HG03354 (cell line): ENCODE measurements at regions not wholly inside any gene's neighbourhood (a gene's known extent, or its start where the extent isn't known, plus 50 kb on each side); places are given as distances from the start of the nearest gene placed in this dataset.
"Not testable (repeated sequence)": the region's sequence is repeated elsewhere in the genome, so short reads cannot be mapped to it uniquely, and the experiment has no call there.

Experiments used
- ATAC-seq: cut with Tn5 transposase; IDR thresholded peaks from one replicate; pipeline ENCODE4 v1.9.1; 2021; ENCODE audit warnings: mild to moderate bottlenecking; ENCODE audit not compliant: unreplicated experiment, poor library complexity, severe bottlenecking

- ATAC-seq = no peak
Observed at GRCh38 chrX:112380541-112381278, 298.1 kb upstream of the TRPC5 start.

DNA sequence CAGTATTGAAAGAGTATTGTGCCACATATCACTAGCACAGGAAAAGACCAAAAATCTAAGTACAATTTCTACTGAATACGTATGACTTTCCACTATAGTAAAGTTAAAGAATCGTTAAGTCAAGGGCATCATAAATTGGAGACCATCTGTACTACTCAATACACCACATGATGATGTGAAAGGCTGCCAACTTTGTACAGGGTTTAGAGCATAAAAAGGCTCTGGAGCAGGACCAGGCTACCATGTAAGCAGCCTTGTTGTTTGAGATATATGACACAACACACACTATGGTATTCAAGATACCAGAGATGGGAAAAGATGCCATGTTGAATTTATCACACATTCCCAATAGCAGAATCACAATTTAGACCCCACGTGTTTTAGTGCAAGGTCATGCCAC, 294.9 kb upstream of the TRPC5 start:
- no peak for ATAC-seq

DNA sequence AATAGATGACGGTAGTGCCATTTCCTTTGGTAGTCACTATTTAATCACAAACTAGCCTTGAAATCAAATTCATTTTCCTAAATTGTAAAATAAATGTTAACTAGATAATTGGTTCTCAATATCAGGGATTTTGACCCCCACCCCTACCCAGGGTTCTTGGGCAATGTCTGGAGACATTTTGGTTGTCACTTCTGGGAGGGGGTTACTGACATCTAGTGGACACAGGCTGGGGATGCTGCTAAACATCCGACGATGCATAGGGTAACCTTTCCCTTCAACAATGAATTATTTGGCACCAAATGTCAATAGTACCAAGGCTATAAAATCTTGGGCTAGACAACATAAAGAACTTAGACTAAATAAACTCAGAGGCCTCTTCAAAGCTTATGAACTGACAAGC, 285.8 kb upstream of the TRPC5 start:
- ATAC-seq = no peak

- ATAC-seq = no peak
Observed at GRCh38 chrX:112367065-112367464, 284.5 kb upstream of the TRPC5 start.

GRCh38 chrX:112359906-112360305, 277.3 kb upstream of the TRPC5 start:
- no peak for ATAC-seq

DNA sequence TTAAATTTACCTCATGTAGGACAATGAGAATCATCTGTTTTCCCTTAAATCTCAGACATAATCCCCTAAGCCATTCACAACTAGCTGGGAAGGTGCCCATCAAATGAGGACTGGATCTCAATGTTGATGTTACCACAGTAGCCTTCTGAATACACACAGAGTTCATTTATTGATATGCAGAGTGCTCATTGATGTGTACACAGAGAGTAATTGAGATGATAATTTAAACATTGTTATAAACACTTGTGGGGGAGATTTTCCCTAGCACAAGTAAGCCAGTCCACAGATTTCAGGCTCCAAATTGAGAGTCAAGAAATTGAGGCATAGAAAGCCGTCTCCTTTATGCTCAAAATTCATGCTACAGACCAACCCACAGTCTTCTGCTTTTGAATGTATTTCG, 273.4 kb upstream of the TRPC5 start:
- no peak for ATAC-seq

GRCh38 chrX:112341598-112341997, 259.0 kb upstream of the TRPC5 start:
- ATAC-seq = no peak

DNA sequence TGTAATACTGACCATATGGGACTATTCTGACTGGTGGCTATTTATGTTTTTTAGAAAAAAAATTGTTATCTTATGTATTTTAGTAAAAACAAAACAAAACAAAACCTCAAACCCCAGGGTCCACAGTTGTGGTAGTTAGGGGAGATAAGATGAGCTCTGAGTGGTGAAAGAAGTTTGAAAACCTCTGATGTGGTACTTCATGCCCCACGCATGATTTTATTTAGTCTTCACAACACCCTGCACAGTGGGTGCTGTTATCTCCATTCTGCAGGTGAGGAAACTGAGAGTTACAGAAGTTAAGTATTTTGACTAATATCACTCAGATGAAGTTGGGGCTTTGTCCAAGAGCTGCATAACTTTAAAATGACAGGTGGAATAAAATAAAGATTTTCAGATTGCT, 230.6 kb upstream of the TRPC5 start:
- ATAC-seq = no peak

GRCh38 chrX:112306027-112306426, 223.5 kb upstream of the TRPC5 start:
- no peak for ATAC-seq

GRCh38 chrX:112279940-112280339, 197.4 kb upstream of the TRPC5 start:
- no peak for ATAC-seq

- ATAC-seq = no peak
Observed at GRCh38 chrX:112270991-112271390, 188.4 kb upstream of the TRPC5 start.

DNA sequence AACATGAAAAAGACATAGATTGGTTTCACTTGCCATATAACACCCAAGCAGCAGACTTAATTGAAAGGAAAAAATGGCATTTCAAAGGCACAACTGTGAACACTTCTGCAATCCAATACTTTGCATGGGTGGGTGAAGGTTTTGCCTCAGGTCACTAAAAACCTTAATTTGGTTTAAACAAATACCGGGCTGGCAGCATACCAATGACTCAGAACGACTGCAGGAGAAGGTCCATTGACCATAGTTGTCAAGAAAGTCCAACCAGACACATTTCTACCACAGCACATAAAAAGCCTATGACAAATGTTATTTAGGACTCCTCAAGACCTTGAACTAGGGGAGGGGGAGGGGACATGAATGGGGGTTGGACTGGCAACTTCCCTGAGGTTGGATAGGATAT, 183.6 kb upstream of the TRPC5 start:
- ATAC-seq = no peak

- ATAC-seq = no peak
Observed at GRCh38 chrX:112259375-112259774, 176.8 kb upstream of the TRPC5 start.

- no peak for ATAC-seq
Observed at GRCh38 chrX:112254896-112255295, 172.3 kb upstream of the TRPC5 start.

DNA sequence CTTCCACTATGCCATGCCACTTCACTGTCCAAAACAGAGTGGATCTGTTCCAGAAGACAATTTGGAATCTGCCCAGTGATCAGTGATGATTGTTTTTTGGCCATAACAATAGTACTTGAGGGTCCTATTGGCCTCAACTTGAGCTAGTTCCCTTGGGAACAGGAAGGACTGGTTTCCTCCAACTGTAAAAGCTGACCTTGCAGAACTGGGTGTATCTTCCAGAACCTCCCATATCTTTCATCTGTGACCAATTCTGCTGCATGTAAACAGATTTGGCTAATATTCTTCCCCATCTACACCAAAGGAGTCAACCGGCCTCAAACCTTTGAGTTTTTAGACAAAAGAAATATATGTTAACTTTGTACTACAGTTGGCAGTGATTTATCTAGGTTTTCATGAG, 165.1 kb upstream of the TRPC5 start:
- ATAC-seq = no peak

DNA sequence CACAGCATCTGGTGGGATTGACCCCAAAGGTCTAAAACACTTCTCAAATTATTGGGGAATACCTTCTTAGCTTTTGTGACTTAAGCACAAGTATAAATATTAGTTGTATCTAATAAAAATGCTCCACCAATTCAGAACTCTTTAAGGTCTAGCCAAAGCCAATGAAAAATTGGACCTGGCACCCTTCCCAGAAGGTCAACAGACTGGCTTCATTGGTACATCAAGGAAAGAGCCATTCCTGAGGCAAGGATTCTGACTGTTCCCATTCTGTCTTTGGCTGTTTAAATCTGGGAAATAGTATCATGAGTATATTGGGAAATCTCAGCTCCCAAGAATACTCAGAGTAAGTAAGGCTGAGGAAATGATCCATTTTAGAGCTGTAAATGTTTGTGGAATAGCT, 153.0 kb upstream of the TRPC5 start:
- ATAC-seq = no peak

DNA sequence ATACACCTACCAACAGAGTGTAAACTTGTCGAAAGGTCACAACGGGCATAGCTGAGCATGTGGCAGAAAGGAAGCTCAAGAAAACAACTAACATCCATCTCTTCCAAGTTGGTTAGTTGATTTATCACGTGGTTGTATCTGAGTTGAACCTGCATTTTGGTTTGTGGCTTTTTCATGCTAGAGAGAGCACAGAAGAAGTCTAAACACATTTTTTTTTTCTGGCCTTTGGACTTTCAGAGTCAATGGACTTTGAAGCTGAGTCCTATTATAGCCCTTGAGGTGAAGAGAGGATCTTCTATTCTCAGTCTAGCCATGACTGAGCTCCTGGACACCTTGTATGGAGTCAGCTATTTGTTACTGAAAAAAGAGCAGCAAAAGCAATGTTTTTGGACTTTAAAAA, 150.6 kb upstream of the TRPC5 start:
- no peak for ATAC-seq

GRCh38 chrX:112226795-112227194, 144.2 kb upstream of the TRPC5 start:
- ATAC-seq = not testable (repeated sequence)

- ATAC-seq = no peak
Observed at GRCh38 chrX:112223391-112223790, 140.8 kb upstream of the TRPC5 start.

DNA sequence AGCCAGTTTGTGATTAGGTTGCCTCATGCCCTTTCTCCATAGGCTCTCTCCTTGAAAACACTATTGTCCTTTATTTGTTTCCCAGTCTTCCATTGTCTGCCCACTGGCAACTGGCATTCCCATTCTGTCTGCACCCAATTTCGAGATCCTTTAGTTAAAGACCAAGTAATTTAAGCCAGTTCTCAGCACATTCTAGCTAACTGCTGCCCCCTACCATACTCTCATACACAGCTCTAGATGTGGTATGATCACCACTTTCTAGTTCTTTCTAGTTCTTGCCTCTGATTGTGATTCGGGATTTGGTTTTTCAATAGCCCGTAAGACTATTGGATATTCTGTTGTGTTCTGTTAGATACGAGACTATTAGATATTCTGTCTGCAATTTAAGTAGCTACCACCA, 135.8 kb upstream of the TRPC5 start:
- no peak for ATAC-seq

GRCh38 chrX:112211459-112211858, 128.9 kb upstream of the TRPC5 start:
- no peak for ATAC-seq

DNA sequence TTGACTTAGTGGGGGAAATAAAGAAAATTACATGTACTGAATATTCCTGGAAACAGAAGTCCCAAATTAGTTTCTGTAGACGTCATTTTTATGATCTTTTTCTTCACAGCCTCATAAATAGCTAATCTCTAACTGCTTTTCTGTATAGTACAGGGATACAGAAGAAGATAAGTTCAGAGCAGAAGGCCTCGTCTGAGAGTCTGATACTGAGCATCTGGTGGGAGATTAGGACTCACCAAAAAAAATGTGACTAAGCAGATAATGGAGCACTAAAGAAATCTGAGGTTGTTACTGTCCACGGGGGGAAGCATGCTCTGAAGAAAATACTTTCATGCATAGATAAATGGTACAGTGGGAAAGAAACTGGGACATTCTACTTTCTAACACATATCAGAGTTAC, 115.3 kb upstream of the TRPC5 start:
- ATAC-seq = no peak
